Endothelial cell (in vitro differentiated cells): ENCODE measurements at regions not wholly inside any gene's neighbourhood (a gene's known extent, or its start where the extent isn't known, plus 50 kb on each side); places are given as distances from the start of the nearest gene placed in this dataset.

Experiments
- DNase-seq: peaks from one replicate; pipeline ENCODE4 v3.0.0; 2021; ENCODE audit warnings: low spot score
- H3K27ac Mint-ChIP-seq: one replicate; pipeline ENCODE4 v1.8.0; 2021; ENCODE audit warnings: mixed read lengths, inconsistent platforms; ENCODE audit not compliant: unreplicated experiment
- H3K27me3 Mint-ChIP-seq: one replicate; pipeline ENCODE4 v1.8.0; 2021; ENCODE audit warnings: mild to moderate bottlenecking, moderate library complexity, mixed read lengths, inconsistent platforms; ENCODE audit not compliant: unreplicated experiment
- H3K36me3 Mint-ChIP-seq: one replicate; pipeline ENCODE4 v1.8.0; 2021; ENCODE audit warnings: mild to moderate bottlenecking, low read depth, mixed read lengths, inconsistent platforms; ENCODE audit not compliant: unreplicated experiment
- H3K4me1 Mint-ChIP-seq: one replicate; pipeline ENCODE4 v1.8.0; 2021; ENCODE audit warnings: mild to moderate bottlenecking, mixed read lengths, inconsistent platforms; ENCODE audit not compliant: unreplicated experiment
- H3K4me3 Mint-ChIP-seq: one replicate; pipeline ENCODE4 v1.8.0; 2021; ENCODE audit warnings: mild to moderate bottlenecking, mixed read lengths, inconsistent platforms; ENCODE audit not compliant: unreplicated experiment
- H3K9me3 Mint-ChIP-seq: one replicate; pipeline ENCODE4 v1.8.0; 2021; ENCODE audit warnings: mixed read lengths, inconsistent platforms; ENCODE audit not compliant: unreplicated experiment
- CTCF ChIP-seq: fragments of 200-600 bp; sonication (generic); IDR thresholded peaks from one replicate; pipeline ENCODE4 v1.5.0; 2021; ENCODE audit warnings: antibody characterized with exemption; ENCODE audit not compliant: unreplicated experiment

GRCh38 chr2:166661391-166661790 lies 167.3 kb upstream of the SCN7A start:
- H3K9me3 Mint-ChIP-seq, result no peaks in the 10 kb centered on the region
- H3K36me3 Mint-ChIP-seq, result no peaks in the 10 kb centered on the region
- H3K4me3 Mint-ChIP-seq, result no peak overlapping the region
- no peak for DNase-seq
- no peaks in the 10 kb centered on the region for H3K4me1 Mint-ChIP-seq
- no peak overlapping the region for H3K27ac Mint-ChIP-seq
- no peak for TF ChIP-seq CTCF
- H3K27me3 Mint-ChIP-seq, result no peaks in the 10 kb centered on the region

- Mint-ChIP-seq H3K4me1 (no peaks in the 10 kb centered on the region), H3K27me3 (no peaks in the 10 kb centered on the region), H3K9me3 (no peaks in the 10 kb centered on the region), H3K27ac (no peak overlapping the region), H3K4me3 (no peak overlapping the region), H3K36me3 (no peaks in the 10 kb centered on the region)
- TF ChIP-seq CTCF, result no peak
- DNase-seq, result no peak
Measured at GRCh38 chr2:166658901-166659300, 164.9 kb upstream of the SCN7A start.

GRCh38 chr2:166653185-166653813 lies 159.2 kb upstream of the SCN7A start:
- Mint-ChIP-seq H3K4me1 (no peaks in the 10 kb centered on the region), H3K27ac (no peak overlapping the region), H3K36me3 (no peaks in the 10 kb centered on the region), H3K4me3 (no peak overlapping the region), H3K27me3 (no peaks in the 10 kb centered on the region), H3K9me3 (no peaks in the 10 kb centered on the region)
- no peak for TF ChIP-seq CTCF
- DNase-seq, result no peak

- Mint-ChIP-seq H3K27me3 (no peaks in the 10 kb centered on the region), H3K4me3 (no peak overlapping the region), H3K9me3 (no peaks in the 10 kb centered on the region), H3K27ac (no peak overlapping the region), H3K36me3 (no peaks in the 10 kb centered on the region), H3K4me1 (no peaks in the 10 kb centered on the region)
- no peak for TF ChIP-seq CTCF
- no peak for DNase-seq
Measured at GRCh38 chr2:166651991-166652390, 157.9 kb upstream of the SCN7A start.

GRCh38 chr2:166651080-166651675 lies 157.1 kb upstream of the SCN7A start:
- no peak for TF ChIP-seq CTCF
- H3K27ac Mint-ChIP-seq, result no peak overlapping the region
- H3K9me3 Mint-ChIP-seq, result no peaks in the 10 kb centered on the region
- no peaks in the 10 kb centered on the region for H3K4me1 Mint-ChIP-seq
- H3K27me3 Mint-ChIP-seq, result no peaks in the 10 kb centered on the region
- no peak overlapping the region for H3K4me3 Mint-ChIP-seq
- DNase-seq, result no peak
- no peaks in the 10 kb centered on the region for H3K36me3 Mint-ChIP-seq
